GM18502 (cell line): ENCODE measurements at regions not wholly inside any gene's neighbourhood (a gene's known extent, or its start where the extent isn't known, plus 50 kb on each side); places are given as distances from the start of the nearest gene placed in this dataset.
"Not testable (repeated sequence)": the region's sequence is repeated elsewhere in the genome, so short reads cannot be mapped to it uniquely, and the experiment has no call there.

Experiments
- ATAC-seq: cut with Tn5 transposase; IDR thresholded peaks from one replicate; pipeline ENCODE4 v1.9.1; 2021; ENCODE audit warnings: mild to moderate bottlenecking; ENCODE audit not compliant: unreplicated experiment, poor library complexity

DNA sequence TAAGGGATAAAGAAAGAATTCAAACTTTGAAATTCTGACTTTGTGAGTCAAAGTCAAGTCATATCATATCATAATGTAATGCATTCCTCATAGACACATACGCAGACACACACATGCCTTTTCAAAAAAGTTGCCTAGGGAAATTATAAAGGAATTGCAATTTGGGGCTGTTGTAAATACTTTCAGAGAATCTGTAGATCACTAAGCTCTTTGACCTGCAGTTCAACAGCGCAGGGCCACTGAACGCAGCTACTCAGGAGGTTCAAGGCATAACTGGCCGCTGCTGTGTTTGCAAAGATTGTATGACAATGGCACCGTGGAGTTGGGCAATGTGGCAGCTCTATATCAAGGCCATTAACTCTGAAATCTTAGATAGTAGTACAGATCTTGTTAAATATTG lies 188.4 kb upstream of the THRB start:
- ATAC-seq, result no peak

DNA sequence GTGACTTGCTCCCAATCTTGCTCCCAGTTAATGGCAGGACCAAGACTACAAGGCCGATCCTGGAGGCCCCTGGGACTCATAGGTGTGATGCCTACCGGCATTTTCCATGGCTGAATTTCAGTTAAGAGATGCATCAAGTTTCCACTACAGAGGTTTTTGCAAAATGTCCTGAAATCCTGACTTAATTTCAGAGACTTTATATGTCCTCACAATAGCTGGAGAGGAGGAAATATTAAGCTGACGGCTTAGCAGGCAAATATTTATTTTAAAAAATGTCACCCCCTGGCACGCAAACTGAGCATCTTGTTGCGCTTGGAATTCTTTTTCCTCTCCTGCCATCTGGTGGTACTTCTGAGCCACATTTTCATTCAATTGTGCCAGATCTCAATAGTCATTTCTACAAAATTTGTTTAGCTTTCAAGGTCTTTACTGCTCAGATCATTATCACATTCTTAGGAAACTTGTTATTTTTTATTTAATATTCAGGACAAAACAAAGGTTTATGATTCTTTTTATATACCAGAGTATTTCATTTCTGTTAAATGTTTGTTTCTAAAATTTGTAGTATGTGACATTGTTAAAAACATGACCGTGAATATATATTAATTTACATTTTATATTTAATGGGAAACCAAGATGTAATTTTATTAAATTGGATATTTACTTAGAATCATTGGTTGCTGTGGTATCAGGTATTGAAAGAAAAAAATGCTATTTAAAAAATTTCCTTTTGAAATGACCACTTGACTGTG lies 189.2 kb upstream of the THRB start:
- no peak for ATAC-seq

DNA sequence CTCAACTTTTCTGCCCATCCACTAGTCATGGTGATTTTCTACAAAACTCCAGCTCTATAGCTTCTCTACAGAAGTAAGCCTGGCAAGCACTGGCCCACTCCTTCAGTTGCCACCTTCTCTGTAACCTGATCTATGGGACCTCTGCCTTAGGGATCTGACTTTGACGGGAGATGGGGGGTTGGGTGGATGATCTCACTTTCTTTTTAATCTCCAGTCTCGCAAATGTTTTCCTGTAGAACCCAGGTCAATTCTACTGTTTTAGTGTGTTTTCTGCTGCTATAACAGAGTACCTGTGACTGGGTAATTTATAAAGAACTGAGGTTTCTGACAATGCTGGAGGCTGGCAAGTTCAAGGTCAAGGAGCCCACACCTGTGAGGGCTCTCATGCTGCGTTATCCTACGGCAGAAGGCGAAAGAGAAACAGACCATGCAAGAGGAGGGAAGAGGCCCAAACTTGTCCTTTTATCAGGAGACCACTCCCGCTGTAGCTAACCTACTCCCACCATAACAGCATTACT lies 189.9 kb upstream of the THRB start:
- ATAC-seq, result no peak

DNA sequence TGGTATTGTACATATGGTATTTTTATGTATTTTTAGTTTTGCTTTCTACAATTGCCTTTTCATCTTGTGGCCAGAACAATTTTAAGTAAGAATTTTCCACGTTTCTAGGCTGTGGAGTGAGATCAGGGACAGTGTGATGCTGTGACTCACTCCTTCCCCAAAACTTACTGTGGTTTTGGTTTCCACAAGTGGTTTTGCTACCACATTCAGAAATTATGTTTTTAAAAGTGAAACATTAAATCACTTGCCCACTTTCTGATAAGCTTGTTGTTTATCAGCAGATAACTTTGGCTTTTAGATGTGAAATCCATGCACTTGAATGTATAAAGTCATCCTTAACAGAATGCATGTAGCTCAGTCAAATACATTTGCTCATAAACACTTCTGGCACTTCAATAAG lies 192.2 kb upstream of the THRB start:
- peak; percentile 55 for ATAC-seq

DNA sequence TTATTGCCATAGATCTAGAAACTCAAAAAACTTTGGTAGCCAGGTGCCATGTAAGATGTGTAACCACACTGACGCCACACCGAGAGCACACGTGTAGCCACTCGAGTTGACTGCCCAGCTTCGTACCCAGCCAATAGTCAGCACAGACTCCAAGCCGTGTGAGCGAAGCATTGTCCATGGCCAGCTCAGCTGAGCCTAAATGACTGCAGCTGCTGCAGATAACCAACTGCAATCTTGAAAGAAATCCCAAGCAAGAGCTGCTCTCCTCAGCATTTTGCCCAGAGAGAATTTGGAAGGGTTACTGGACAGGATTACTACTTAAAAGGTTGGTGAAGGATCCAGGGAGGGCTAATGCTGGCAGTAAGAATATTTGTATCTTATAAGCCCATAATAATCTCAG lies 193.0 kb upstream of the THRB start:
- no peak for ATAC-seq

DNA sequence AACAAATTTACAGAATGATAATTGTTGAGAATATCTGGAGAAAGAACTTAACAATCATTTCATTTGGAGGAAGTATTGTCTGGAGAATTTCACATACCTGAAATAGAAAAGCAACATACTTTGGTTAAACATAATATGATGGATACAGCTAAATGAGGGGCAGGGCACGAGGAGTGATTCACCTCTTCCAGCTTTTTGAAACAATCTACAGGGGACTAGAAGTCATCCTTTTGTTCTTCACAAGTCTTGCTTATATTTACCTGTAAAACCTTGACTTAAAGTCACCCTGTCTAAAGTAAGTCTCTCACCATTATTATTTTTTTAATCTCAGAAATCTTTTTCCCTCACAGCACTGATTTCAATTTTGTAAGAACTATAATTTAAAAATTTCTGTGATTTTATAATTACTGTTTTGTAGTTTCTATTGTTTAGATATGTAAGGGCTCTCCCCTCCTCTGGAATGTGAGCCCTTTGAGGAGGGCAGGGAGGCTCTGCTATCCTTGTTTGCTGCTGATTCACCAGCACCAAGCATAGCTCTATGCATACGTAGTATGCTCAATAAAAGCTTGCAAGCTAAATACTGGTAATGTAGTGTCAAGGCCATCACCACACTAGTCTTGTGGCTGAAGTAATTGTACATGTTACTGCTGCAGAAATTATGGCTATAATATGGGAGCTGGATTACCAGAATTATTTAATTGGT lies 193.9 kb upstream of the THRB start:
- ATAC-seq, result no peak

DNA sequence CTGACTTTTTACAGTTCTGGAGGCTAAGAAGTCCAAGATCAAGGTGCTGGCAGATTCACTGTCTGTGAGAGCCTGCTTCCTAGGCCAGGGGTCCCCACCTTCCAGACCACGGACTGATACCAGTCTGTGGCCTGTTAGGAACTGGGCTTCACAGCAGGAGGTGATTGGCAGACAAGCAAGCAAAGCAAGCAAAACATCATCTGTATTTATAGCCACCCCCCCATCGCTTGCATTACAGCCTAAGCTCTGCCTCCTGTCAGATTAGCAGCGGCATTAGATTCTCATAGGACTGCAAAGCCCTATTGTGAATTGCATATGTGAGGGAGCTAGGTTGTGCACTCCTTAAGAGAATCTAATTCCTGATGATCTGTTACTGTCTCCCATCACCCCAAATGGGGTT lies 194.7 kb upstream of the THRB start:
- ATAC-seq, result no peak

DNA sequence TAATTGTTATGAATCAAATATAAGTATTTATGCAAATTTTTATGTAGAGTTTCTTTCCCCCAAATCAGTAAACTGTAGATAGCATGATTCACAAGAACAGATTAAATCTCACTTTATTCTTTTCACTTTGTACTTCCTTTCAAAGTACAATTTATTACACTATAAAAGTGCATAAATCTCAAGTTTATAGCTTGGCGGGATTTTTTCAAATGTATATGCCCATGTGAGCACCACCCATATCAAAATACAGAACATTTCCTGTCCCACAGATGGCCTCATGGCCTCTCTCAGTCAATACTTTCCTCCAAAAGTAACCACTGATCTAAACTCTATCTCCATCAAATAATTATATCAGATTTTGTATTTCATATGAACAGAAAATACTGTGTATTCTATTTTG lies 196.1 kb upstream of the THRB start:
- no peak for ATAC-seq

DNA sequence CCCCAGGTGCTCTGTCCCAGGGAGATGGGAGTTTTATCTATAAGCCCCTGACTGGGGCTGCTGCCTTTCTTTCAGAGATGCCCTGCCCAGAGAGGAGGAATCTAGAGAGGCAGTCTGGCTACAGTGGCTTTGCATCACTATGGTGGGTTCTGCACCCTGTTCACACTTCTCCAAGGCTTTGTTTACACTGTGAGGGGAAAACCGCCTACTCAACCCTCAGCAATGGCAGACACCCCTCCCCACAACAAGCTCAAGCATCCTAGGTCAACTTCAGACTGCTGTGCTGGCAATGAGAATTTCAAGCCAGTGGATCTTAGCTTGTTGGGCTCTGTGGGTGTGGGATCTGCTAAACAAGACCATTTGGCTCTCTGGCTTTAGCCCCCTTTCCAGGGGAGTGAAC lies 204.4 kb upstream of the THRB start:
- ATAC-seq, result not testable (repeated sequence)

DNA sequence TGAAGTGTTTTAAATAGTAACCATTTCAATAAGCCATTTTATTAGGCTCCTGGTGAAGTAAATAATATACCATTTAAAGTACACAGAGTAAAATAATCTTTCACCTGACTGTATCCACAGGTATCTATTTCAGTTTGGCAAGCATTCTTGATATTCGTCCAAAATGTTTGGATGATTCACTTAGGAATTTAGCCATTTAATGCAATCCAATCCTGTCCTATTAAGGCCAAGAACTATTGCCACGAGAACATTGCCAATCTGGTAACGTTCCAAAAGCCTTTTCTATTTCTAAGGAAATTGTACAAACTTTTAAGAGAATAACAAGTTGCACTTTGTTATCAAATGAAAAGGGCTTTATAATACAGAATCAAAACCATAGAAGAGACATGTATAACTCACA lies 209.8 kb upstream of the THRB start:
- no peak for ATAC-seq

DNA sequence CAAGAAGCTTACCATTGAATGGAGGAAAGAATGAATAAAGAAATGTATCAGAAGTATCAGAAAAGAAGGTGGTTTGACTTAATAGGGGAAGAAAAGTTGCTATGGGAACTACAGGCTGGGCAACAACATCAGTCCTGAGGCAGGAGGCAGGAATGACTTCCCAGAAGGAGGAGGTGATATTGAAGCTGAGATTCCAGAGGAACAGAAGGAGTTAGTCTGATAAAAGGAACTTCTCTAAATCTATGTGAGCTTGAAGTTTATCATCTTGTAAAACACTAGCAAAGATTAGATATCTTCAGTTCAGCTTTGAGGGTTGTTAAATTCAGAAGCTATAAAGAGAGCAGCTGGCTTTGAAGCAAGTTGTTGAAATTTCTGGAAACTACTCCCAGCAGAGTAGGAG lies 213.3 kb upstream of the THRB start:
- no peak for ATAC-seq

DNA sequence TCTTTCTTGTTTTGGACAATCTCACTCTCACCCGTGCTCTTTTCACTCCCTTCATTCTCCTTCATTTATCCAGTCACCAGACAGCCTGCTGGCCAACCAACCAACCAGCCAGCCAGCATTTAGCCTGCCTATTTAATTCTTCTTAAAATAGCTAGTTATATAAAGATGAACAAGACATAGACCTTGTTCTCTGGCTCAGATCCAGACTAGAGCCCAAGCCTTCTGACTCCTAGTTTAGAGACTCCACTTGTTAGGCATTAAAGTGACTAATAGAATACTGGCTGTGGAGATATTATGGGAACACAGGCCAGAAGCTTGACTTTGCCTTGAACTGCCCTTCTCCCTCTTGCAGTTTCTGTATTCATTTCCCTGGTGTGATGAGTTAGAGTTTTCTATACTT lies 215.3 kb upstream of the THRB start:
- no peak for ATAC-seq

DNA sequence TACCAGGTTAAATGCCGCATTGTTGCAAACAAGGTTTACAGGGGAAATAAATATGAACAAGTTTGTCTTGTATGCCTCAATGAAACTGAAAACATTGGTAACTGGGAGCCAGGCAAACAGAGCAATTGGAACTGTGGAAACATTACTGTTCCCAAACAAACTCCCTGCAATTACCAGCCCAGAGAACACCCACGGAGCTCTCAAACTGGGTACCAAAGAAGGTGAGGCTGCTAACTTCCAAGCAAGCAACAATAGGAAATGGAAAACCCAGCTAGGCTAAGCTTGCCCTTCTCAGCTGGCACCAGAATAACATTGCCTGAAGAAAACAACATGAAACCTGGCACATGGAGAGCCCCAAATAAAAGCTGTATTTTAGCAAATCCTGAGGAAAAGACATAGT lies 218.9 kb upstream of the THRB start:
- ATAC-seq, result no peak

DNA sequence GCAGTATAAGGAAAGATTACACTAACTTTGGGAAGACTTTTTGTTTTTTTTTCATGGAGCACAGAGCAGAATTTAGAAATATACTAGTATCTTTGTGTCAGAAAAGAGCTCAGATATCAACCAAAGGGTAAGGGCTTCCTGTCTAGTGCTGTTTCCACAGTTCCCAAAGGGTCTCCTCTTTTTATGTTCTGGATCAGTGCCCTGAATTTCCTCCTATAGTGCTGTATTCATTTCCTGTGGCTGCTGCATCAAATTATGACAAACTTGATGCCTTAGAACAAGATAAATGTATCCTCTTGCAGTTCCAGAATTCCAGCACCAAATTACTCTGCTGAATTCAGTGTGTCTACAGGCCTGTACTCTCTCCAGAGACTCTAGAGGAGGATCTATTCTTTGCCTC lies 219.8 kb upstream of the THRB start:
- no peak for ATAC-seq

DNA sequence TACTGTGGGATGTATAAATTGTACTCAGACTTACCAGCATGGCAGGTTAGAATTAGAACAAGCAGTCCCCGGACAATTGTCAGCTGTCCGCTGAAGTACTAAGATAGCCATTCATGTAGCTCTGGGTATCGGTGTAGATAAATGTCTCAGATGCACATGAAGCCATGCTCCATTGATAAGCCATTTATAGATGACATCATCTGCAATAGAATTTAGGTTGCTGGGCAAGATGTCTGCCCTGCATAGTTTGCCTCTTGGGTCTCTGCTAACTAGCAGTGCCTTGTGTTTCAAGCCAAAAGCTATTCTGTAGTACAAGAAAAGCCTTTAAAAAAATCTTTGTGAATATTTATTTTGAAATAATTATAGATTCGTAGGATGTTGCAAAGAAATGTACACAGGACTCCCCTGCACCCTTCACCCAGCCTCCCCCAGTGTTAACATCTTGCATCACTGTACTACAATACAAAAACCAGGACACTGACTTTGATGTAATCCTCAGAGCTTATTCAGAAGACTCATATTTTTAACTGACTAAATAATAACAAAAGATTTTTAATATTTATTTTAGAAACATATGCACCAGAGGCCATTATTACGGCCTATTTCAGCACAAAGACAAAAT lies 220.6 kb upstream of the THRB start:
- ATAC-seq, result no peak

DNA sequence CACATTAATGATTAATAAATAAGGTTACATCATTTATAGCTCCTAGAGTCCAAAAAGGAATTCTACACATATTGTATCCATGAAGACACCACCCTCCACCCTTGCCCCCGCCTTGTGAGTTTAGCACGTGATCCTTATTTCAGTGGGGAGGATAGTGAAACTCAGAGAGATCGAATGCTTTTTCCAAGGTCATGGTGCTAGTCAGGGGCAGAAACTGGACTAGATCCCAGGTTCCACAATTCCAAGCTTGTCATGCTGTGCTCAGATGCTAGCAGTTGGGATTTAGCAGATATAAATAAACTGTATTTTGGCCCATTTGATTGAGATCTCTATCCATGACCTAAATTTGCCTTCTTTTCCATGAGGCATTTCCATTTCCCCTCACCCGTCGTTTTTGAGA lies 227.4 kb upstream of the THRB start:
- no peak for ATAC-seq

DNA sequence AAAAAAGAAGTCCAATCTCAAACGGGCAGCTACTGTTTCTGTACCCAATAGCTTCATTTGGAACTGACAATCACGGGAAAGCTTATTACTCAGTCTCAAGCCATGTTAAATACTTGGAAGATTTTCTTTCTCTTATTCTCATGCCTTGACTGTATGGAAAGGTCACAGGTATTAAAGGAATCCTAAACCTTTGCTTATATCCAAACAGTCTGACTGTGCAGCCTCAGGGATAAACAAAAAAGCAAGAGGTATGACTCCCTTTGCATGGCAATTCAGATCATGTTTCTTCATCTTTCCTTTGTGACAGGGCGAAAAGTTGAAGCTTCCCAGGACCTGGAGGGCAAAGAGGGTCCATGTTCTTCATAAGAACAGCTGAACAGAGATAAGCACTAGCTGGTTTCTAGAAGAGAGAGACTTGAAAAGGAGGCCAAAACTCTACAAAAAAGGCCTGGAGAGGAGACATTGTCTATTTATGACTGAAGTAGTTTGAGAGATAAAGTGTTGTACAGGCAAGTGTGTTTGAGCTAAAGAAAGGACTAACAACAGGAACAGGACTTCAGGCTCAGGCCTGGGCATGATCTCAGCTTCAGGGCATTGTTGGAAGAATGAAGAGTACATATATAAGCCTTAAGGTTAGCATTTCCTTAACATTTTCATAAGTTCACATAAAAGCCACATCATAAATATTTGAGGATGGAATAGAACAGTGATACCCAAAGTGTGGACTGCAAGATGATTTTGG lies 231.0 kb upstream of the THRB start:
- no peak for ATAC-seq

DNA sequence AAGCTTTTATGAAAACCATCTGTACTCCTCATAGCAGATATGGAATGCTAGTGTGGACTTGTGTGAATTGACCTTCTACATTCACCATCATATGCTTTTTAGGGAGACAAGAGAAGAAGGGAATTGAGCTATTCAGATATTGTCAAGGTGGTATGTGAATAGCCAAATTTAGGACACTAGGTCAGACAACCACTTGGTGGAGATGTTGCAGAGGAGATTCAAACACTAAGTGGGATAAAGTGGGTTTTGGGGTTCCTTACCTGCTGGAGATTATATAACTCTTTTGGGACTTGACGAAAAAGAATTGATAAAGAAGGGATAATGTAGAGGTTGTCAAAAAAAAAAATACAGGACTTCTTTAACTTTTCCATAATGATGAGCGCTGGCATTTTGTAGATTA lies 231.8 kb upstream of the THRB start:
- ATAC-seq, result no peak

DNA sequence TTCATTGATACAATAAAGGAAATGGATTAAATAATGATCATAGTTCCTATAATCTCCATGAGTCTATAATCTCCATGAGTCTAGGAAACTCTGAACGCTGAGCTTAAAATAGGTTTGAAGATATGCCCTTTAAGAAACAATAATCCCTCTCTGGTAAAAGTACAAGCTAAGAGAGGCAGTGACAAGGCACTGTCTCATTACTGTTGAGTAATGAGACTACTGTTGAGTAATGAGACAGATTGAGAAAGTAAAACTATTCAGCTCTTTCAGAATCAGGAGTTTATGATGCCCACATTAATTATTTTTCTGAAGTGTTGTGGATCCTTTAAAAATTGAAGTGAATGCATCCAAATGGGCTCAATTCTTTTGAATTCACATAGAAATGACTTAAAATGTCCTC lies 235.5 kb upstream of the THRB start:
- ATAC-seq, result no peak

DNA sequence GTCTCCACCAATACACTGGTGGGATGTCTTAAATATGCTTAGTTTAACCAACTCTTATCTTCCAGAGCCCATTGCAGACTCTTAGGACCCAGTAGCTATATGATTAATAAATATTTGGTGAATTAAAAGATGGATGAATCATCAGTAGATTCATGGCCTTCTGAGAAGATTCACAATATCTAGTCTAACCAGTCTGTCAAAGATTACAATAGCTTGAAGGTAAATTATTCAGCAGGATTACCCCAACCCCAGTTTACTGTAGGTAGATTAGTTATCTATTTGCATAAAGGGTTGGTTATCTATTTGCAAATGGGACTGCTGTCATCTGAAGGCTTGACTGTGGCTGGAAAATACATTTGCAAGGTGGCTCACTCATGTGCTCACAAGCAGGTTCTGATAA lies 239.4 kb upstream of the THRB start:
- no peak for ATAC-seq

DNA sequence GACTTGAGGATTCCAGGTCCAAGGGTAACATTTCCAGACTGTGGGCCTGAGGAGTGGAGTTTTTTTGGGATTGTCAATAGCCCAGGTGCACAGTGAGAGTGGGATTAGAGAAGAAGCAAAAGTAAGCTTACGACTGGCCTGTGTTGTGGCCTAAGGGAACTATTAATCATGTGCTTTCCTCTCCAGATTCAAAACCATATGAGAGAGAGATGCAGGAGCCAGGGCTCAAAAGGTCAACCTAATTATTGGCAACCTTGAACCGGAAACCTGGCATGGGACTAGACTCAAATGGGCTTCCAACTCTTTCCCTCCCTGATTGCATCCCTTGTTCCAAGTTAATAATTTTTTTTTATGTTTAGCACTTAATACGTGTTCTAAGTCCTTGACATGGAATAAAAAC lies 242.1 kb upstream of the THRB start:
- no peak for ATAC-seq
